Activated T-cell treated with anti-CD3 and anti-CD28 coated beads, Interleukin-2, amount 50 U/mL, for 72 hours (primary cell): ENCODE measurements at regions not wholly inside any gene's neighbourhood (a gene's known extent, or its start where the extent isn't known, plus 50 kb on each side); places are given as distances from the start of the nearest gene placed in this dataset.

Source experiments
- ATAC-seq, 2 donors: fragments of 150-1000 bp; cut with Tn5 transposase; replicated peaks in 1 of 2; 2 replicates each; pipeline ENCODE4 v1.10.0; 2021; ENCODE audit warnings: moderate library complexity in 2 of 2, mild to moderate bottlenecking in 1 of 2
- DNase-seq, 2 donors: peaks; one replicate each; pipeline ENCODE4 v3.0.0; 2021 to 2022; ENCODE audit warnings: mixed read lengths in 1 of 2
- H3K27ac Mint-ChIP-seq: one replicate; pipeline ENCODE4 v1.8.0; 2022; ENCODE audit warnings: mild to moderate bottlenecking, moderate library complexity, mixed read lengths
- H3K27me3 Mint-ChIP-seq: one replicate; pipeline ENCODE4 v1.8.0; 2022; ENCODE audit warnings: low read depth, mixed read lengths
- H3K36me3 Mint-ChIP-seq, 2 donors: one replicate each; pipeline ENCODE4 v1.8.0; 2022; ENCODE audit warnings: mixed read lengths in 2 of 2, mild to moderate bottlenecking in 1 of 2; ENCODE audit not compliant: insufficient read depth in 2 of 2
- H3K4me1 Mint-ChIP-seq: one replicate; pipeline ENCODE4 v1.8.0; 2022; ENCODE audit warnings: low read depth, mixed read lengths
- H3K4me3 Mint-ChIP-seq, 2 donors: one replicate each; pipeline ENCODE4 v1.8.0; 2022; ENCODE audit warnings: mild to moderate bottlenecking in 2 of 2, mixed read lengths in 2 of 2, moderate library complexity in 2 of 2
- H3K9me3 Mint-ChIP-seq, 2 donors: one replicate each; pipeline ENCODE4 v1.8.0; 2022; ENCODE audit warnings: mixed read lengths in 2 of 2

- ATAC-seq, result no peak
- Mint-ChIP-seq H3K9me3 (no peaks in the 10 kb centered on the region), H3K36me3 (no peaks in the 10 kb centered on the region), H3K27me3 (no peaks in the 10 kb centered on the region), H3K27ac (no peak overlapping the region), H3K4me3 (no peak overlapping the region), H3K4me1 (peaks cover 33% of the 10 kb centered on the region)
- no peak for DNase-seq
These were observed 63.9 kb upstream of the CREB1 start for GRCh38 chr2:207465894-207466293.

- Mint-ChIP-seq H3K36me3 (no peaks in the 10 kb centered on the region), H3K4me3 (peak overlapping the region; percentile 44 to 52), H3K4me1 (peaks cover 34% of the 10 kb centered on the region), H3K9me3 (no peaks in the 10 kb centered on the region), H3K27ac (peak overlapping the region; percentile 91), H3K27me3 (no peaks in the 10 kb centered on the region)
- ATAC-seq (peak; percentile 77 to 79), DNase-seq (peak in 1 of 2 donors; percentile 11)
These were observed 61.9 kb upstream of the CREB1 start for GRCh38 chr2:207467716-207468347.

- Mint-ChIP-seq H3K27me3 (no peaks in the 10 kb centered on the region), H3K4me1 (peaks cover 32% of the 10 kb centered on the region), H3K36me3 (no peaks in the 10 kb centered on the region), H3K27ac (no peak overlapping the region), H3K4me3 (no peak overlapping the region), H3K9me3 (no peaks in the 10 kb centered on the region)
- ATAC-seq, result no peak
- DNase-seq, result no peak
These were observed 61.3 kb upstream of the CREB1 start for GRCh38 chr2:207468488-207468887.

- no peak for ATAC-seq
- Mint-ChIP-seq H3K4me1 (peaks cover 28% of the 10 kb centered on the region), H3K27me3 (no peaks in the 10 kb centered on the region), H3K4me3 (no peak overlapping the region), H3K27ac (no peak overlapping the region), H3K36me3 (no peaks in the 10 kb centered on the region), H3K9me3 (no peaks in the 10 kb centered on the region)
- DNase-seq, result no peak
These were observed 60.3 kb upstream of the CREB1 start for GRCh38 chr2:207469451-207469850.

GRCh38 chr2:207469943-207470729 is 59.6 kb upstream of the CREB1 start:
- Mint-ChIP-seq H3K4me3 (no peak overlapping the region), H3K4me1 (peaks cover 35% of the 10 kb centered on the region), H3K27me3 (no peaks in the 10 kb centered on the region), H3K36me3 (no peaks in the 10 kb centered on the region), H3K9me3 (no peaks in the 10 kb centered on the region), H3K27ac (no peak overlapping the region)
- ATAC-seq, result no peak
- DNase-seq, result no peak

- H3K9me3 Mint-ChIP-seq, result no peaks in the 10 kb centered on the region
- ATAC-seq (no peak), DNase-seq (no peak)
- no peaks in the 10 kb centered on the region for H3K36me3 Mint-ChIP-seq
- H3K4me1 Mint-ChIP-seq, result peaks cover 44% of the 10 kb centered on the region
- H3K27me3 Mint-ChIP-seq, result no peaks in the 10 kb centered on the region
- H3K27ac Mint-ChIP-seq, result no peak overlapping the region
- no peak overlapping the region for H3K4me3 Mint-ChIP-seq
These were observed 58.5 kb upstream of the CREB1 start for GRCh38 chr2:207471261-207471660.

- Mint-ChIP-seq H3K4me1 (peaks cover 41% of the 10 kb centered on the region), H3K27ac (peak overlapping the region; percentile 26), H3K4me3 (no peak overlapping the region), H3K27me3 (no peaks in the 10 kb centered on the region), H3K9me3 (no peaks in the 10 kb centered on the region), H3K36me3 (no peaks in the 10 kb centered on the region)
- ATAC-seq (no peak), DNase-seq (no peak)
These were observed 57.3 kb upstream of the CREB1 start for GRCh38 chr2:207472343-207473048.

GRCh38 chr2:207473049-207473930 is 56.5 kb upstream of the CREB1 start:
- ATAC-seq (peak; percentile 89 to 90), DNase-seq (peak; percentile 53)
- Mint-ChIP-seq H3K36me3 (no peaks in the 10 kb centered on the region), H3K9me3 (no peaks in the 10 kb centered on the region), H3K4me3 (no peak overlapping the region), H3K4me1 (peaks cover 35% of the 10 kb centered on the region), H3K27ac (peak overlapping the region; percentile 26), H3K27me3 (no peaks in the 10 kb centered on the region)

- Mint-ChIP-seq H3K9me3 (no peaks in the 10 kb centered on the region), H3K27me3 (no peaks in the 10 kb centered on the region), H3K4me1 (peaks cover 38% of the 10 kb centered on the region), H3K4me3 (no peak overlapping the region), H3K27ac (no peak overlapping the region), H3K36me3 (no peaks in the 10 kb centered on the region)
- no peak for ATAC-seq
- DNase-seq, result no peak
These were observed 55.9 kb upstream of the CREB1 start for GRCh38 chr2:207473931-207474235.

- peak; percentile 34 to 47 for DNase-seq
- no peak for ATAC-seq
- Mint-ChIP-seq H3K27ac (peak overlapping the region; percentile 76), H3K4me1 (peaks cover 46% of the 10 kb centered on the region), H3K4me3 (peak overlapping the region; percentile 58 to 63), H3K27me3 (no peaks in the 10 kb centered on the region), H3K9me3 (no peaks in the 10 kb centered on the region), H3K36me3 (no peaks in the 10 kb centered on the region)
These were observed 54.8 kb upstream of the CREB1 start for GRCh38 chr2:207474863-207475485.

GRCh38 chr2:207475546-207475945 is 54.2 kb upstream of the CREB1 start:
- Mint-ChIP-seq H3K9me3 (no peaks in the 10 kb centered on the region), H3K36me3 (no peaks in the 10 kb centered on the region), H3K4me3 (no peak overlapping the region), H3K4me1 (peaks cover 50% of the 10 kb centered on the region), H3K27ac (peak overlapping the region; percentile 76), H3K27me3 (no peaks in the 10 kb centered on the region)
- no peak for ATAC-seq
- DNase-seq, result no peak

GRCh38 chr2:207477896-207478295 is 51.9 kb upstream of the CREB1 start:
- H3K27ac Mint-ChIP-seq, result no peak overlapping the region
- H3K4me3 Mint-ChIP-seq, result no peak overlapping the region
- ATAC-seq (no peak), DNase-seq (no peak)
- H3K9me3 Mint-ChIP-seq, result no peaks in the 10 kb centered on the region
- peaks cover 52% of the 10 kb centered on the region for H3K4me1 Mint-ChIP-seq
- H3K27me3 Mint-ChIP-seq, result no peaks in the 10 kb centered on the region
- H3K36me3 Mint-ChIP-seq, result no peaks in the 10 kb centered on the region
